PC-3 (cell line): ENCODE measurements at regions not wholly inside any gene's neighbourhood (a gene's known extent, or its start where the extent isn't known, plus 50 kb on each side); places are given as distances from the start of the nearest gene placed in this dataset.
"Not testable (repeated sequence)": the region's sequence is repeated elsewhere in the genome, so short reads cannot be mapped to it uniquely, and the experiment has no call there.

Experiments used
- ATAC-seq: fragments of 200-7000 bp; cut with Tn5 transposase; 2 replicates; pipeline ENCODE4 v1.9.1; 2020; ENCODE audit warnings: mild to moderate bottlenecking, moderate library complexity
- BruUV-seq: library from RNA; stranded (reverse); fragments of 400-500 nt; replicated peaks from 2 replicates; lab custom pipeline; 2021; lab: Mats Ljungman, UMichigan
- CTCF ChIA-PET: fragments of 300-600 bp; sonication (Branson Sonifier 250); formaldehyde crosslinking; loops from one replicate; lab custom pipeline; 2022; ENCODE audit warnings: antibody characterized with exemption; lab: Charles Lee
- POLR2A ChIA-PET: fragments of 300-600 bp; sonication (Branson Sonifier 250); formaldehyde crosslinking; loops from one replicate; lab custom pipeline; 2022; ENCODE audit warnings: antibody characterized with exemption; ENCODE audit not compliant: unreplicated experiment; lab: Charles Lee
- DNase-seq: peaks from one replicate; pipeline ENCODE4 v3.0.0-alpha.2; 2015
- H2AFZ ChIP-seq: fragments of 300-600 bp; sonication (generic); 2 replicates; pipeline ENCODE4 v1.6.0; 2016; ENCODE audit warnings: antibody characterized with exemption, low read length
- H3F3A ChIP-seq: fragments of 300-600 bp; sonication (generic); one replicate; pipeline ENCODE4 v1.6.0; 2017; ENCODE audit warnings: antibody characterized with exemption, low read length, control low read depth, mild to moderate bottlenecking; ENCODE audit not compliant: unreplicated experiment
- H3K27ac ChIP-seq: fragments of 300-600 bp; sonication (generic); 2 replicates; pipeline ENCODE4 v1.5.1; 2016; ENCODE audit warnings: mild to moderate bottlenecking, low read length
- H3K27me3 ChIP-seq: fragments of 300-600 bp; sonication (generic); 2 replicates; pipeline ENCODE4 v1.6.1; 2016; ENCODE audit warnings: low read length, mixed read lengths
- H3K36me3 ChIP-seq: fragments of 300-600 bp; sonication (generic); 2 replicates; pipeline ENCODE4 v1.6.1; 2016; ENCODE audit warnings: low read depth, mixed run types, low read length, mixed read lengths
- H3K4me1 ChIP-seq: fragments of 300-600 bp; sonication (generic); 2 replicates; pipeline ENCODE4 v1.5.1; 2016; ENCODE audit warnings: low read length; ENCODE audit not compliant: insufficient read depth
- H3K4me2 ChIP-seq: fragments of 300-600 bp; sonication (generic); 2 replicates; pipeline ENCODE4 v1.6.0; 2016; ENCODE audit warnings: low read length
- H3K4me3 ChIP-seq: fragments of 300-600 bp; sonication (generic); 2 replicates; pipeline ENCODE4 v1.5.1; 2016; ENCODE audit warnings: mild to moderate bottlenecking, low read length, mixed read lengths
- H3K79me2 ChIP-seq: fragments of 300-600 bp; sonication (generic); 2 replicates; pipeline ENCODE4 v1.6.1; 2017; ENCODE audit warnings: low read length, mixed read lengths
- H3K9ac ChIP-seq: fragments of 300-600 bp; sonication (generic); 2 replicates; pipeline ENCODE4 v1.6.0; 2016; ENCODE audit warnings: mild to moderate bottlenecking, low read length
- H3K9me2 ChIP-seq: fragments of 300-600 bp; sonication (generic); replicated peaks from 2 replicates; pipeline ENCODE4 v1.6.1; 2016; ENCODE audit warnings: mixed run types, low read length, mixed read lengths
- H3K9me3 ChIP-seq: fragments of 300-600 bp; sonication (generic); 2 replicates; pipeline ENCODE4 v1.6.1; 2016; ENCODE audit warnings: low read length, mixed read lengths
- H4K20me1 ChIP-seq: fragments of 300-600 bp; sonication (generic); 2 replicates; pipeline ENCODE4 v1.6.1; 2016; ENCODE audit warnings: low read length, mixed read lengths
- CTCF ChIP-seq: fragments of 300-600 bp; sonication (generic); conservative IDR thresholded peaks from 2 replicates; pipeline ENCODE4 v1.5.1; 2017; ENCODE audit warnings: antibody characterized with exemption, low read depth, mild to moderate bottlenecking, low read length
- EZH2 ChIP-seq: fragments of 300-600 bp; sonication (generic); IDR thresholded peaks from one replicate; pipeline ENCODE4 v1.6.1; 2017; ENCODE audit warnings: antibody characterized with exemption, mild to moderate bottlenecking, low read length; ENCODE audit not compliant: unreplicated experiment
- EZH2phosphoT487 ChIP-seq: fragments of 300-600 bp; sonication (generic); IDR thresholded peaks from 2 replicates; pipeline ENCODE4 v1.6.1; 2018; ENCODE audit warnings: mild to moderate bottlenecking, antibody characterized with exemption, low read length, borderline replicate concordance
- intact Hi-C: fragments of 100-400 bp; cut with micrococcal nuclease; formaldehyde crosslinking; loops from 2 replicates; pipeline ENCODE4 v1.9.0; 2023

- intact Hi-C loops = no loop called here
- Histone ChIP-seq H3K9me2 (no peaks in the 10 kb centered on the region), H3K4me1 (peaks cover 14% of the 10 kb centered on the region), H3K9me3 (no peaks in the 10 kb centered on the region), H3K27me3 (no peaks in the 10 kb centered on the region), H3K27ac (no peak overlapping the region), H3K4me3 (no peak overlapping the region), H3K79me2 (no peaks in the 10 kb centered on the region), H4K20me1 (no peaks in the 10 kb centered on the region), H3K36me3 (no peaks in the 10 kb centered on the region), H3K9ac (no peak overlapping the region), H2AFZ (no peak overlapping the region), H3F3A (no peaks in the 10 kb centered on the region), H3K4me2 (no peak overlapping the region)
- DNase-seq = no peak
- no TSS peak for BruUV-seq
- CTCF ChIA-PET = no interaction called here
- POLR2A ChIA-PET = no interaction called here
- ATAC-seq = no peak
- TF ChIP-seq EZH2 = no peak
- no peak for TF ChIP-seq CTCF
- no peak for TF ChIP-seq EZH2phosphoT487
Observed at GRCh38 chr3:8438507-8439079, 63.0 kb upstream of the LMCD1 start.

- H4K20me1 ChIP-seq, H3K9me2 ChIP-seq, BruUV-seq, H2AFZ ChIP-seq, H3K9ac ChIP-seq, ATAC-seq, intact Hi-C loops, H3K79me2 ChIP-seq, H3K4me3 ChIP-seq, POLR2A ChIA-PET, H3F3A ChIP-seq, H3K36me3 ChIP-seq, H3K9me3 ChIP-seq, H3K4me2 ChIP-seq, DNase-seq, H3K27me3 ChIP-seq, CTCF ChIA-PET, H3K27ac ChIP-seq: not testable (repeated sequence)
- H3K4me1 ChIP-seq = peaks cover 28% of the 10 kb centered on the region
Observed at GRCh38 chr3:8440142-8440541, 61.5 kb upstream of the LMCD1 start.

GRCh38 chr3:8441969-8442559 lies 59.6 kb upstream of the LMCD1 start:
- H3K9me3 ChIP-seq = no peaks in the 10 kb centered on the region
- DNase-seq (peak; percentile 84), ATAC-seq (peak; percentile 1; the same call in 1 of the 2 replicates)
- H3K79me2 ChIP-seq = no peaks in the 10 kb centered on the region
- ChIA-PET CTCF (interaction anchor here (0.5 to 1.1 kb wide), 5 partner anchors 59 to 716 kb away, joined by 4 to 16 read pairs (median 11); no protein-coding TSS in a partner anchor), POLR2A (no interaction called here)
- intact Hi-C loops = loop anchor here (1.0 kb wide), 1 partner anchor 165 kb away; no protein-coding TSS in a partner anchor
- H3K36me3 ChIP-seq = no peaks in the 10 kb centered on the region
- H3F3A ChIP-seq = no peaks in the 10 kb centered on the region
- no TSS peak for BruUV-seq
- no peak overlapping the region for H3K27ac ChIP-seq
- no peak overlapping the region for H3K9ac ChIP-seq
- H3K4me2 ChIP-seq = no peak overlapping the region
- H3K9me2 ChIP-seq = no peaks in the 10 kb centered on the region
- H3K4me1 ChIP-seq = peaks cover 46% of the 10 kb centered on the region
- no peaks in the 10 kb centered on the region for H4K20me1 ChIP-seq
- H3K4me3 ChIP-seq = no peak overlapping the region
- no peaks in the 10 kb centered on the region for H3K27me3 ChIP-seq
- no peak overlapping the region for H2AFZ ChIP-seq
- TF ChIP-seq CTCF (peak; percentile 90), EZH2 (no peak)
